Islet precursor cell (in vitro differentiated cells): ENCODE measurements at regions not wholly inside any gene's neighbourhood (a gene's known extent, or its start where the extent isn't known, plus 50 kb on each side); places are given as distances from the start of the nearest gene placed in this dataset.

ENCODE experiments used
- DNase-seq: peaks from one replicate; pipeline ENCODE4 v3.0.0-alpha.2; 2018

GRCh38 chr7:26459540-26460193 lies 168.0 kb downstream of the SNX10 start:
- DNase-seq, result no peak

DNA sequence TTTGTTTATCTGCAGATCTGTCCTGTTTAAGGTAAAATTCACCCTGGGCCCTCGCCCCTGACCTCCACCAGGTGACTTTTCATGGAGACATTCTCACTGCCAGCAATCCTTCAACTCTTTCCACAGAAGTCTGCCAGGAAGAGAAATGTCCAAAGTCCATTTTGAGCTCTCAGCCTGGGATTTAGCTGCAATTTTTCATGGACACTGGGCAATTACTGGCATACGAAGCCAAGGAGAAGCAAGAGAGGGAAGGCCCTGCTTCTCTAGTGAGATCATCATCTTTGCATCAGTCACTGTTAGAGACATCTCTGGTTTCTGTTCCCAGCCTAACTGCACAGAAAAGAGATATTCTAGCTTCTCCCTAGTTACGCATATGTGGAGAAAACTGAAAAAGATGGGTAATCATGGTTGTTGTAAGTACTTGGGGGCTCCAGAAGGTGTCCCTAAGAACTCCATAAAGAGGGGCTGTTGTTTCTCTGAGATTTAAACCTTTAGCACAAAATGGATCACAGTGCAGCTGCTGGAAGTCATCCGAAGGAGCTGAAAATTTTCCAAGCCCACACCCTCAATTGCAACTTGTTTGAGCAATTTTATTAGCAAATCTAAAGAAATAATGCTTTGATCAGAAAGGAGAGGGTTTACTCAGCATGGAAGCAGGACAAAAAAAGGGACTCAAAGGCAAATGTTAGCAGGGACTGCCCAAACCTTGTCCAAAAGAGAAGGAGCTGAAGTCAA lies 168.9 kb downstream of the SNX10 start:
- no peak for DNase-seq

DNA sequence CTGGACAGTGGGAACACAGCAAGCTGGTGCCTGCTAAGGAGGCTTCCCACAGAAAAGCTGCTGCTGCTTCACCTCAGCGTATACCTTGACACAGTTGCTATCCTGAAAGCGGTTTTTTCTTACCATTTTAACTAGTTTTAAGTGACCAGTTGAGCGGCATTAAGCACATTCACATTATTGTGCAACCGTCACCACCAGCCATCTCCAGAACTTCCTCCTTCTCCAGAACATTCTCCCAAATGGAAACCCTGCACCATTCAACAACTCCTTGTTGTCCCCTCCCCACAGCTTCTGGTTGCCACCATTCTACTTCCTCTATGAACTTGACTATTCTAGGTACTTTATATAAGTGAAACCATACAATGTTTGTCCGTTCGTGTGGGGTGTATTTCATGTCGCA lies 169.9 kb downstream of the SNX10 start:
- DNase-seq, result no peak

DNA sequence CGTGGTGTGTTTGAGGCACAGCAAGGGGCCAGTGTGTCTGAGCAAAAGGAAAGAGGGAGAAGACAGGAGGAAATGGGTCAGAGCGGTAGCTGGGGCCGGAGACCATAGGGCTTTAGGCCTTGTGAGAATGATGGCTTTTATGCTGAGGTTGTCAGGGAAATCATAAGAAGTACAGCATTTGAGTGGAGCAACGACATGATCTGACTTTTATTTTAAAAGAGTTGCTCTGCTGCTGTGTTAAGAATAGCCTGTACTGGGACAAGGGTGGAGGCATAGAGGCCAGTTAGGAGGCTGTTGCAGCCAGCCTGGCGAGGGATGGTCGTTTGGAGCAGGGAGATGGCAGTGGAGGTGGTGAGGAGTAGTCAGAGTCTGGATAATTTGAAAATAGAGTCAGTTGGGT lies 174.3 kb downstream of the SNX10 start:
- DNase-seq, result no peak

- no peak for DNase-seq
Measured at GRCh38 chr7:26467104-26467503, 175.4 kb downstream of the SNX10 start.

DNA sequence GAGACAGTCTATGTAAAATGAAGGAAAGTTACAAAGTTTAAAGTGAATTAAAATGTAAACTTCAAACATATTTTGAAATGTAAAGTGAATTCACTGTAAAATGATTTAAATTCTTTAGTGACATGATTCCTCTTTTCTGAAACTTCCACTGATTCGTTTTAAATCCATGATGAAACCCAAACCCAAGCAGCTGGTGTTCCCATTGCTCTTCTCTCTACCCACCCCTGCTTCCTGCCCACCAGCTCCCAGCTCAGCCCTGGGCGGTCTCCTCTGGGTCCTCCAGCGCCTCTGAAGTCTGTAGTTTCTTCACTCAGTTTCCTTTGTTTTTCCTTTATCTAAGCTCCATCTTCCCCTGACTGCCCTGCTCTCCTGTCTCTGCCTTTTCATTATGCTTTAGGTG lies 175.9 kb downstream of the SNX10 start:
- no peak for DNase-seq

GRCh38 chr7:26468625-26469024 lies 177.0 kb downstream of the SNX10 start:
- DNase-seq, result no peak

DNA sequence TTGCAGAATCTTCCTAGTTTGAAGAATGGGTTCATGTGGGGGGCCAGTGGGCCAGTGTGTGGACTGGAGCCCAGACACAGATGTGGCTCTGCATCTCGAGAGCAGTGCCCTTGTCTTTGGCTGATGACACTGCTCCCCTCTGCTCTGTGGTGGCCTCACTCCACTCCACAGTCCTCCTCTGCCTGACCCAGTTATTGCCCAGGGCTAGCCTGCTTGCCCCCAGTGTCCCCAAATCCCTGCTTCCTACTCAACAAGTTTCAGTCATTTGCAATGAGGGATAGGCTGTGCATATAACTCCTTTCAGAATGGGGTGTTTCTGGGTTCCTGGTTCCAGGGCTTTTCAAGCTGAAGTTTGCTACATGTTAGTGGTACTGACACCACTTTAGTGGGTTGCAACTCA lies 177.5 kb downstream of the SNX10 start:
- DNase-seq, result no peak

DNA sequence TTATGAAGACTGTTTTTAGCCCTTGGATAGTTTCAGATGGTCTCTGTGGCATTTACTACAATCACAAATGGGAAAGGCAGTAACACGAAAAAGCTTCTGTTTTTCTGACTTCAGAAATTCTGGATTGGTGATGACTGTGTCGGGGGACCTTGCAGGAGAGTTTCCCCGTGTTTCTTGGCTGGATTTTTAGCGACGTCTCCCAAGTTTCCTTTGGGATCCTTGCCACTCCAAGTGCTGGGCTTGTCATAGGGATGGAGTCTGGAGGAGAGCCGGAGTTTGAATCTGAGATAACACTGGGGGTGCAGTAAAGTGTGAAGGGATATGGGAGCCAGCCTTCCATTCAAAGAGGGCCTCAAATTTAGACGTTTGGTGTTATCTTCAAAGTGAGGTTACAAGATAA lies 179.0 kb downstream of the SNX10 start:
- no peak for DNase-seq

DNA sequence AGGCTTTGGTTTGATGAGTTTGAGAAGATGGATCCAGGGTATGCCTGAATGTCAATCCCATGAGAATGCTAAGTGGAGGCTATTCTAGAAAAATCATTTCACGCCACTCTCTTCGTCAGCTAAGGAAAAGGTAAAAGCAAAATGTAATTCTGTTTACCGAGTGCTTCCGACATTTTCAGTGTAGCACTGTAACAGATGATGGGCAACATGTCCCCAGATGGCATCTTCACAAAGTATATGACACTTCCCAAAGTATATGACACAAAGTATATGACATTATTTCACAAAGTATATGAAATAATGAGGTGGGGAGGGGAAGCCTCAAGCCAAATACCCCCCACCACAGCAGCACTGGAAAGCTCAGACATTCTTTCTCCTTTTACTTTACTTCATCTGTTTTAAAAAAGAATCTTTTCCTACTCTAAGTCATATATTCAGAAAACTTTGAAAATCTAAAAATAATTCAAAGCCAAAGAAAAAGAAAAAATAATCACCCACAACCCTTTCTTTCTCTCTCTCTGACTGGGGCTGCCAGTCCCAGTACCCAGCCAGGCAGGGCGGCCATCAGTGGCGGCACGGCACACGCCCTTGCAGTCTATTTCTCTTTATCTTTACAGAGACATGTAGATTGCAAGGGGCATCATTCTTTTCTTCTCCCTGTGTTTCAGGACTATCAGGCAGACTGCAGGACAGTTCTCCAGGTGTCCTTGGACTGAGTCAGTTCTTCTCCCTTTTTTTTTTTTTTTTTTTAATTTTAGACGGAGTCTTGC lies 179.8 kb downstream of the SNX10 start:
- no peak for DNase-seq

DNA sequence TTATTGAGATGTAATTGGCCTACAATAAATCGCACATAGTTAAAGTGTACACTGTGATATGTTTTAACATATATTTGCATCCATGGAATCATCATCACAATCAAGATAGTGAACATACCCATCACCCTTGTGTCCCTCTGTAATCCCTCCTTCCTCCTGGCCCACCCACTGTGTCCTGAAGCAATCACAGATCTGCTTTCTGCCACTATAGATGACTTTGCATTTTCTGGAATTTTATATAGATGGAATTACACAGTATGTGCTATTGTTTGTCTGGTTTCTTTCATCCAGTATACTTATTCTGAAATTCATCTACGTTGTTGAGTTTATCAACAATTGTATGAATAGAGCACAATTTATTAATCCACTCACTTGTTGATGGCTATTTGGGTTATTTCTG lies 181.3 kb downstream of the SNX10 start:
- no peak for DNase-seq

DNA sequence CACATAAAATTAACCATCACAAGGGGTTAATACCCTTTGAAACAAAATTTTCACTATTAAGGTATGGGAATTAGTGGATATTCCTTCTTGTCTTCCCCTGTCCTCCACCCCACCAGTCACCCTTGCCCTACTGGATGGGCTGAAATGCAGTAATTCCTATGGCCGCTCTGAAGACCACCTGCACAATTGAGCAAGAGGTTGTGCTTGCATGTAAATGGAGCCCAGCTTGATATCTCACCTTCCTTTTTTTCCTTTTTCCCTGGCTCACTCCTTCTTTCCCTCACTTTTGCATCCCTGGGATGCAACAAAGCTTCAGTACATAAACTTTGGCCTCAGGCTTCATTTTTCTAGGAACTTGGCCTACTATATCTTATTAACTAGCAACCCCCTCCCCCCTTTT lies 184.6 kb downstream of the SNX10 start:
- DNase-seq, result no peak

- DNase-seq, result no peak
Measured at GRCh38 chr7:26477381-26477990, 185.8 kb downstream of the SNX10 start.

GRCh38 chr7:26478550-26478949 lies 186.9 kb downstream of the SNX10 start:
- no peak for DNase-seq

- no peak for DNase-seq
Measured at GRCh38 chr7:26479581-26479980, 187.9 kb downstream of the SNX10 start.

DNA sequence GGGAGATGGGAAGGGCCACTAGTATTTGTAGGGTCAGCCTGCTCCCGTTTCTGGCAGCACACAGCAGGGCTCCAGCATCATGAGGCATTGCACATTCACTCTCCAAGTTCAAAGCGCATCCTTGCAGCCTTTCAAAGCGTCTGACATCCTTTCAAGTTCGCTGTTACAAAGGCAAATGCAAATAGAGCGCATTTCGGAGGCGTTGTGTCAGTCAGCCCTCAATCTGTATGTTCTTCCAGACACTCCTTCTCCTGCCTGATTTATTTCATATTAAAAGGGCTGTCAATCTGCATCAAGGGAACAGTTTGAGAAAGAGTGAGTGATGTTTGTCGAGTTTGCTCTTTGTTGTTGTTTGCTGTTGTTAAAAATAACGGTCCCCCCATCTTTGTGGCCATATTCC lies 188.5 kb downstream of the SNX10 start:
- no peak for DNase-seq

- DNase-seq, result no peak
Measured at GRCh38 chr7:26482927-26483326, 191.3 kb downstream of the SNX10 start.

DNA sequence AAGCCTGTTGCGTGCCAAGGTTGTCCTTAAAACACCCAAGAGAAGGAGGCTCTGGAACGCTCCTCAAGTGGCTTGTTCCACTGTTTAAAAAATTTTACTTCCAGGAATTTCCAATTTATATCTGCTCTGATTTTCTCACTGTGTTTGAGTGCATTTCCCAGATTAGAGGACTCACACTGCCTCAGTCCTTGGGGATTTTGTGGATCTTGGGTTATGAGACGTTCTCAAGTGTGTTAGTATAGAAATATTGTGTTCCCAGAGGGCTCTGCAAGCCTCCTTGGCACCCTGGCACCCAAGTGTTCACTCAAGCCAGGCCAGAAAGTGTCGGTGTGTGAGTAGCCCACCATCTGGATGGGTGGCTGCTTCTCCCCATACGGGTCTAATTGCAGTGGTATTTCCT lies 192.2 kb downstream of the SNX10 start:
- DNase-seq, result no peak

DNA sequence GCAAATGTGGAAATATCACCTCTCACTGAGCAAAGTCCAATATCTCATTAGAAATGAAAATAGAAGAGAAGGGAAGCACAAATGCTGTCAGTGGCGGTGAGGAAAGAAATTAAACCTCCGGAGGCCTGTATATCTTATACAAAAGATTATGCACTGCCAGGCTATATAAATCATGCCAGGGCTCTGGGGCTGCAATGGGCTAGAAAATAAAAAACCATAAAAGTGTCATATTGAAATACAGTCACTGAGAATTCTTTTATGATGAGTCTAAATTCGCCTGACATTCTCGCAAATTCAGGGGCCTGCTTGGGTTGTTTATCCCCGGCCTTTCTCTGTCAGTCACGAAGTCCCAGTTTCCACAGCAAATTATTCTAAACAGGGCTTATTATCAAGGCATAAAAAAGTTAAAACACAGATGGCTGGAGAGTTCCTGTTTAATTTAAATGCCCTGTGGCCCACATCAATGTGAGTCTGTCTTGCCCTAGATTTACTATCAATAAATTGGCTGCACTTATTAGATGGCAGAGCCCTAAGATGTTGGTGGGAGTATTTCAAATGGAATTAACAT lies 193.8 kb downstream of the SNX10 start:
- DNase-seq, result no peak

DNA sequence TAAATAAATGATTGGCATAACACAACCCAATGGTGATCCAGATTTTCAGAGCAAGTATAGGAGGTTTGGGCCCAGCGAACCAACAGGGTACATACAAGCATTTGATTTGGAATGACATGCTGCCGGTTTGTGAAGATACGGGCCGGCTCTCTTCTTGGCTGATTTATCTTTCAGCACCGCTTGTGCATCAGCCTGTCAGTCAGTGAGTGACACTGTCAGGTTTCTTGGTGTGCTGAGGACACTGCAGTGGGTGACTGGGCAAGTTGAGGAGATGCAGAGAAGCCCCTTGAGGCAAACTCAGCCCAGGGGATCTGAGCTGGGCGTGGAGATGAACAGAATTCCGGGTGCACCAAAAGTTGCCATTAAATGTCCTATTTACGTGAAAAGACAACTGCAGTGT lies 194.5 kb downstream of the SNX10 start:
- no peak for DNase-seq

GRCh38 chr7:26487780-26488515 lies 196.3 kb downstream of the SNX10 start:
- DNase-seq, result no peak

DNA sequence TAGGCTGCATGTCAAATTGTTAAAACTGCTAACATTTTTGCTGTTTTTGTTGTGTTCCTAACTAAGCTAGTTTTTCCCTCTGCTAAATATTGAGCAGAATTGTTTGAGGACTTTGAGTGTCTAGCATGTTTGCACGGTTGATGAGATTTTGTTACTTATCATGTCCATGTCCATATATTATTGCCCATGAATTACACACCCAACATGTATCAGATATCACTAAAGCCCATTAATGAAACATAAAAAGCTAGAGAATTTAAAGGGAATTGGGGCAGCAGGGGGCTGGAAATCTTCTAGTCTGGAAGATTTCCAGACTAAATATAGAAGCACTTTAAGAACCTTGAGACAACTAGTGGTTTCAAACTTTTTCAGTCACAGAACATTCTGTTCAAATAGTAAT lies 197.7 kb downstream of the SNX10 start:
- no peak for DNase-seq
